VCaP (cell line): ENCODE measurements at regions not wholly inside any gene's neighbourhood (a gene's known extent, or its start where the extent isn't known, plus 50 kb on each side); places are given as distances from the start of the nearest gene placed in this dataset.
"Not testable (repeated sequence)": the region's sequence is repeated elsewhere in the genome, so short reads cannot be mapped to it uniquely, and the experiment has no call there.

ENCODE experiments used
- H3K27ac ChIP-seq: fragments of 450-650 bp; 2 replicates; pipeline ENCODE4 v1.5.1; 2017
- CTCF ChIP-seq: fragments of 450-650 bp; conservative IDR thresholded peaks from 2 replicates; pipeline ENCODE4 v1.5.1; 2017; ENCODE audit warnings: mild to moderate bottlenecking, moderate library complexity

- no peak for TF ChIP-seq CTCF
- no peak overlapping the region for H3K27ac ChIP-seq
Measured at GRCh38 chr16:76875898-76876297, 315.1 kb upstream of the MON1B start.

DNA sequence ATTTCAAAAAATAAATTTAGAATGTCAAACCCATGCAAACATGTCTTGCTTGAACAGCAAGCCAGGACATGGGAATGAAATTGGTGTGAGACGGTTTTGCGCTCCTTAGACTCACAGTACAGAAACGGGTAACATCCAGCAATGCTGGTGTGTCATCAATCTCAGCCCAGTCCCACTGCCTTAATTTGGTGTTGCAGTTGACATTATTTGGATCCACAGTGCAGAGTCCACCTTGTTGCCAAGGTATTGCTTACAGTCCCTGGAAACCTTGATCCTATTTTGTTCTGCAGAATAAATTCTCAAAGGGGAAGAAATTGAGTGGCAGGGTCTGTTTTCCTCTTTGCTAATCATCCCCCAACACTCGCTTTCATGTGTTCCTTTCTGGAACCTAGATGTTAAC lies 311.6 kb upstream of the MON1B start:
- no peak overlapping the region for H3K27ac ChIP-seq
- no peak for TF ChIP-seq CTCF

DNA sequence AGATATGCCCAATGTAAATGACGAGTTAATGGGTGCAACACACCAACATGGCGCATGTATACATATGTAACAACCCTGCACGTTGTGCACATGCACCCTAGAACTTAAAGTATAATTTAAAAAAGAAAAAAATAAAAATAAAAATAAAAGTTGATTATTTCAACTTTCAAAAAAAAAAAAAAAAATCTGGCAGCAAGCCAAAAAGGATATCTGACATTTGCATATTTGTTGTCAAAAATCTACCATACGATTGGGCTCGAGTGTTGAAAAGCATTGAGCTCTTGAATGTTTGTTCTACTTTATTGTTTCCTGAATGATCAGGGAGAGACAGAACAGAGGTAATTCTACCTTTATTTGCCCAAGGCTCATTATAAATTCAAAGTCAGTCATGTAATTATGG lies 310.5 kb upstream of the MON1B start:
- H3K27ac ChIP-seq: not testable (repeated sequence)

DNA sequence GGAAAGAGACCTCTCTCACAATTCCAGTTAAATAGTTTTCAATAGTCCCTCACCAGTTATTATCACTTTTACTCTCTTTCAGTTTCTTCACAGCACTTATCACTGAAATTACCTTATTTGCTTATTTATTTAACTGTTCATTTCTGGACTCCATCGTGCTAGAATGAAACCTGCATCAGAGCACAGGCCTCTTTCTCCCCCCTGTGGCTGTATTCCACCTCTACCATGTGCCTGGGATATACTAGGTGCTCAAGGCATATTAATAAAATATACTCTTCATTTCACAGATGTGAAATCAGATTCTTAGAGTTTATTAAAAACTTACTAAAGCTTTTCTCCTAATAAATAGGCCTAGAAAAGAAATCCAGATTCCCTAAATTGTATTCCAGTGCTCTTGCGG lies 308.9 kb upstream of the MON1B start:
- H3K27ac ChIP-seq: no peak overlapping the region
- no peak for TF ChIP-seq CTCF

DNA sequence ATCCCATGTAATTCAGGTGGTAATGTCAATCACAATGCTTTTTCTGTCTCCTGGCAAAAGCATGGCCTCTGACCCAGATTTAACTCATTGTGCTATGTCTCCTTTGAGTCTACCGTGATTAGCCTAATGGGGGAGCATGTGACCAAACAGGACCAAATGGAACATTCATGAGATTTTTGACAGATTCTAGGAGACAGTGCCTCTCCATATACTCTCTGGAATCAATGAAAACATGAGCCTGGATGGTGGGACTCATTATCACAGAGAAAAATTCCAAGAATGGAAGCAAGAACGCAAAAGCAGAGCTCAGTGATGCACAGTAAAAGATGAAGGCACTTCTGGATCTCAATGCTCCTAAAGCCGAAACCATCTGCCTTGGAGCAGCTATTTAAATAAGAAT lies 307.9 kb upstream of the MON1B start:
- TF ChIP-seq CTCF: no peak
- H3K27ac ChIP-seq: no peak overlapping the region

DNA sequence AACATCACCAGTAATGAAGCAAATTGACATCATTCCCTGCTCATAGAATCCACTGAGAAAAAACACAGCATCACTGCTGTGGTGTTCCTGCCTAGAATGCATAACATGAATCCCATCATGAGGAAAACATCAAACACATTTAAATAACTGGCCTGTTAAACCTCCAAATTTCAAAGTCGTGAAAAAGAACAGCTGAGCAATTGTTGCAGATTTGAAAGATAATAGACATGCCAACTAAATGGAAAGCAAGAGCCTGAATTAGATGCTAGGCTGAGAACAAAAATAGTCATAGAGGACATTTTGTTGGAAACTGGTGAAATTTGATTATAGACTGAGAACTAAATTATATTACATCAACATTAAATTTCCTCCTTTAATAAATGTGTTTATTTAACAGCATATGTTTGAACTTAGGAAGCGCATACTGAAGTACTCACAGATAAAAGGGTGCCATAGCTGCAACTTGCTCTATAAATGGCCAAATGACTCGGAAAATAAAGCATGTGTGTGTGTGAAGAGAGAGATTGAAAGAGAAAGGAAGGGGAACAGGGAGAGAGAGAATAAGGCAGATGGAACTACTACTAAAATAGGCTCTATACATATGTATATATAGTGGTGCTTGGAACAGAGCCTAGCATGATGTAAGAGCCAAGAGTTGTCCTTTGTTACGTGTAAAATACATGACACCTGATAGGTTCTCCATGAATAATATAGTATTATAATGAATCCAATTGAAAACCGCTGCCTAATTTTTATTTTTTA lies 305.0 kb upstream of the MON1B start:
- no peak overlapping the region for H3K27ac ChIP-seq
- TF ChIP-seq CTCF: no peak

GRCh38 chr16:76897816-76898215 lies 293.2 kb upstream of the MON1B start:
- no peak overlapping the region for H3K27ac ChIP-seq
- TF ChIP-seq CTCF: no peak

DNA sequence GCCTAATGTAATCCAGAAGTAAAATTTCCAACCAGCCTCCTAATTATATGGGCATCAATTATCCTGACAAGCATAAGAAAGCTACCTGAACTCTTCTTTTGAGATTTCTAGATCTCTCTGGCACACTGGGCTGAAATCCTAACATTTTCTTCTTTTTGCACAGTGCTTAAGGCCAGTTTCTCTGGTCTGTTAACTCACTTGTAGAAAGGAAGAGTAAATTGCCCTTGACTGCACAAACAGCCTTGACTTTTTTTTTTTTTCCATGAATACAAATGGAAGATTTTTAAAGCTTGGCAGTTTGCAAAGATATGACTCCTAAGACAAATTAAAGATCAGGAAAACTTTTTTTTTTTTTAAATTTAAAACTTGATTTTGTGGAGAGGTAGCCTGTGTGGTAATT lies 291.2 kb upstream of the MON1B start:
- no peak for TF ChIP-seq CTCF
- no peak overlapping the region for H3K27ac ChIP-seq
